Mesenchymal stem cell (in vitro differentiated cells and primary cell): ENCODE measurements at regions not wholly inside any gene's neighbourhood (a gene's known extent, or its start where the extent isn't known, plus 50 kb on each side); places are given as distances from the start of the nearest gene placed in this dataset.

Source experiments
- DNase-seq: peaks from one replicate; pipeline ENCODE4 v3.0.0-alpha.2; 2013
- H2AFZ ChIP-seq: one replicate; pipeline ENCODE4 v1.6.1; 2013; ENCODE audit warnings: low read depth, mild to moderate bottlenecking, control low read depth, inconsistent platforms, low read length, moderate library complexity
- H2AK5ac ChIP-seq: 2 replicates; pipeline ENCODE4 v1.6.1; 2013; ENCODE audit warnings: low read length, moderate library complexity, mild to moderate bottlenecking, inconsistent platforms; ENCODE audit not compliant: severe bottlenecking
- H2BK120ac ChIP-seq: one replicate; pipeline ENCODE4 v1.6.1; 2013; ENCODE audit warnings: low read depth, mild to moderate bottlenecking, inconsistent platforms, low read length, moderate library complexity
- H2BK12ac ChIP-seq, 2 experiments: one replicate each; pipeline ENCODE4 v1.6.1; 2013; ENCODE audit warnings: inconsistent platforms in 2 of 2, low read length in 2 of 2, mild to moderate bottlenecking in 2 of 2, moderate library complexity in 2 of 2, control low read depth in 1 of 2
- H2BK15ac ChIP-seq: one replicate; pipeline ENCODE4 v1.6.1; 2013; ENCODE audit warnings: mild to moderate bottlenecking, low read depth, inconsistent platforms; ENCODE audit not compliant: poor library complexity, severe bottlenecking
- H2BK5ac ChIP-seq: 2 replicates; pipeline ENCODE4 v1.6.1; 2013; ENCODE audit warnings: low read depth, mild to moderate bottlenecking, low read length, control low read depth, inconsistent platforms; ENCODE audit not compliant: poor library complexity, severe bottlenecking
- H3K14ac ChIP-seq, 2 experiments: one replicate each; pipeline ENCODE4 v1.6.1; 2013; ENCODE audit warnings: inconsistent platforms in 2 of 2, low read length in 2 of 2, control low read depth in 1 of 2, mild to moderate bottlenecking in 1 of 2, moderate library complexity in 1 of 2
- H3K18ac ChIP-seq, 2 experiments: one replicate each; pipeline ENCODE4 v1.6.1; 2013; ENCODE audit warnings: inconsistent platforms in 2 of 2, low read length in 2 of 2, control low read depth in 1 of 2, low read depth in 1 of 2, mild to moderate bottlenecking in 1 of 2
- H3K23ac ChIP-seq, 2 experiments: one replicate each; pipeline ENCODE4 v1.6.1; 2013; ENCODE audit warnings: inconsistent platforms in 2 of 2, low read length in 2 of 2, mild to moderate bottlenecking in 2 of 2, moderate library complexity in 2 of 2, control low read depth in 1 of 2
- H3K27ac ChIP-seq: 2 replicates; pipeline ENCODE4 v1.5.1; 2013; ENCODE audit warnings: mild to moderate bottlenecking, moderate library complexity, low read length, control low read depth, inconsistent platforms; ENCODE audit not compliant: poor library complexity, severe bottlenecking
- H3K27me3 ChIP-seq, 2 experiments: 2 replicates each; pipeline versions ENCODE4 v1.6.1 to v1.7.0; 2013; ENCODE audit warnings: low read length in 2 of 2, mild to moderate bottlenecking in 2 of 2, moderate library complexity in 2 of 2, control low read depth in 1 of 2, inconsistent platforms in 1 of 2; ENCODE audit not compliant: control insufficient read depth in 1 of 2, insufficient read depth in 1 of 2
- H3K36me3 ChIP-seq, 2 experiments: 2 replicates each; pipeline versions ENCODE4 v1.6.1 to v1.7.0; 2013; ENCODE audit warnings: low read length in 2 of 2, control low read depth in 1 of 2, inconsistent platforms in 1 of 2, low read depth in 1 of 2, mild to moderate bottlenecking in 1 of 2; ENCODE audit not compliant: insufficient read depth in 2 of 2, control insufficient read depth in 1 of 2
- H3K4ac ChIP-seq, 2 experiments: one replicate each; pipeline ENCODE4 v1.6.1; 2013; ENCODE audit warnings: inconsistent platforms in 2 of 2, low read length in 2 of 2, mild to moderate bottlenecking in 2 of 2, moderate library complexity in 2 of 2, control low read depth in 1 of 2, low read depth in 1 of 2
- H3K4me1 ChIP-seq: 2 replicates; pipeline ENCODE4 v1.6.1; 2013; ENCODE audit warnings: low read depth, low read length, control low read depth; ENCODE audit not compliant: control insufficient read depth, insufficient read depth
- H3K4me2 ChIP-seq: 2 replicates; pipeline ENCODE4 v1.6.1; 2013; ENCODE audit warnings: low read length, mild to moderate bottlenecking, inconsistent platforms; ENCODE audit not compliant: poor library complexity, severe bottlenecking
- H3K4me3 ChIP-seq, 2 experiments: 2 replicates each; pipeline versions ENCODE4 v1.5.1 to v1.7.0; 2013; ENCODE audit warnings: low read length in 2 of 2, mild to moderate bottlenecking in 2 of 2, control low read depth in 1 of 2, low read depth in 1 of 2; ENCODE audit not compliant: insufficient read depth in 1 of 2
- H3K79me1 ChIP-seq: replicated peaks from 2 replicates; pipeline ENCODE4 v1.6.1; 2013; ENCODE audit warnings: mild to moderate bottlenecking, control low read depth, low read length, inconsistent platforms; ENCODE audit not compliant: poor library complexity, severe bottlenecking
- H3K9ac ChIP-seq: 2 replicates; pipeline ENCODE4 v1.7.0; 2013; ENCODE audit warnings: mild to moderate bottlenecking, low read length, moderate library complexity
- H3K9me3 ChIP-seq: 2 replicates; pipeline ENCODE4 v1.7.0; 2013; ENCODE audit warnings: mild to moderate bottlenecking, low read length; ENCODE audit not compliant: control insufficient read depth
- H4K8ac ChIP-seq: one replicate; pipeline ENCODE4 v1.6.1; 2013; ENCODE audit warnings: inconsistent platforms, mild to moderate bottlenecking, low read length, moderate library complexity
- H4K91ac ChIP-seq: one replicate; pipeline ENCODE4 v1.6.1; 2013; ENCODE audit warnings: mild to moderate bottlenecking, low read length, inconsistent platforms
- WGBS: methylation state at CpG from one replicate; pipeline ENCODE4 v1.1.7; 2013; ENCODE audit warnings: mixed read lengths; 5-methylcytosine and 5-hydroxymethylcytosine counted together

DNA sequence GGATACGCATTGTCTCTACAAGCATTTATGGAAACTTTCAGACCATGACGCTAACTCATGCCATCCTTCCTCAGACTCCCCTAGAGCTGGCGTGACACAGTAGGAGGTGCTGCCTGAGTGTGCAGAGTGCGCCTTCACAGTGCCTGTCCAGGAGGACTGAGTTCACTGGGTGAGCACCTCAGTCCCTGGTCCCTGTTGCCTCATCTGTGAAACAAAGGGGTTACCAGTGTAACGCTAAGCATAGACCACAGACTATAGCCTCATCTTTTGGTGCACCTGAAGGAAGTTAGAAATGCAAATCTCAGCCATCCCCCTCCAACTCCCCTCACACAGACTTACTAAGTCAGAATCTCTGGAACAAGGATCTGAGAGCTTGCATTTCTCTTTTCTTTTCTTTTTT, 142.8 kb downstream of the TMEM17 start:
- over 99% methylated on average over 5 of the region's 5 CpGs for WGBS
- no peak overlapping the region for H2BK12ac ChIP-seq
- H3K27me3 ChIP-seq: no peaks in the 10 kb centered on the region
- H2BK120ac ChIP-seq: no peak overlapping the region
- no peak for DNase-seq
- H3K14ac ChIP-seq: no peak overlapping the region
- no peak overlapping the region for H2AFZ ChIP-seq
- H3K9me3 ChIP-seq: peaks cover 5% of the 10 kb centered on the region
- no peak overlapping the region for H2BK5ac ChIP-seq
- H2BK15ac ChIP-seq: no peak overlapping the region
- H3K79me1 ChIP-seq: no peaks in the 10 kb centered on the region
- H3K18ac ChIP-seq: no peak overlapping the region
- H3K23ac ChIP-seq: no peak overlapping the region
- H3K9ac ChIP-seq: no peak overlapping the region
- H3K27ac ChIP-seq: no peak overlapping the region
- H3K4ac ChIP-seq: no peak overlapping the region
- H2AK5ac ChIP-seq: no peak overlapping the region
- no peaks in the 10 kb centered on the region for H3K36me3 ChIP-seq
- no peak overlapping the region for H3K4me3 ChIP-seq
- no peaks in the 10 kb centered on the region for H3K4me1 ChIP-seq
- peak overlapping the region; percentile 2 for H4K91ac ChIP-seq
- H4K8ac ChIP-seq: no peak overlapping the region
- H3K4me2 ChIP-seq: no peak overlapping the region

- no peaks in the 10 kb centered on the region for H3K79me1 ChIP-seq
- H2AFZ ChIP-seq: no peak overlapping the region
- WGBS: 81% methylated on average over 5 of the region's 7 CpGs
- H3K23ac ChIP-seq: no peak overlapping the region
- no peak overlapping the region for H3K4ac ChIP-seq
- H2BK15ac ChIP-seq: no peak overlapping the region
- no peak overlapping the region for H2BK12ac ChIP-seq
- H3K18ac ChIP-seq: no peak overlapping the region
- no peak overlapping the region for H3K4me3 ChIP-seq
- peaks cover 5% of the 10 kb centered on the region for H3K9me3 ChIP-seq
- H4K8ac ChIP-seq: no peak overlapping the region
- no peak overlapping the region for H3K9ac ChIP-seq
- H2BK120ac ChIP-seq: no peak overlapping the region
- no peaks in the 10 kb centered on the region for H3K36me3 ChIP-seq
- H4K91ac ChIP-seq: peak overlapping the region; percentile 25
- H3K27me3 ChIP-seq: no peaks in the 10 kb centered on the region
- no peak overlapping the region for H2BK5ac ChIP-seq
- H2AK5ac ChIP-seq: no peak overlapping the region
- H3K27ac ChIP-seq: no peak overlapping the region
- no peak overlapping the region for H3K4me2 ChIP-seq
- H3K4me1 ChIP-seq: no peaks in the 10 kb centered on the region
- H3K14ac ChIP-seq: no peak overlapping the region
- no peak for DNase-seq
Observed at GRCh38 chr2:62362561-62362960, 143.4 kb downstream of the TMEM17 start.

DNA sequence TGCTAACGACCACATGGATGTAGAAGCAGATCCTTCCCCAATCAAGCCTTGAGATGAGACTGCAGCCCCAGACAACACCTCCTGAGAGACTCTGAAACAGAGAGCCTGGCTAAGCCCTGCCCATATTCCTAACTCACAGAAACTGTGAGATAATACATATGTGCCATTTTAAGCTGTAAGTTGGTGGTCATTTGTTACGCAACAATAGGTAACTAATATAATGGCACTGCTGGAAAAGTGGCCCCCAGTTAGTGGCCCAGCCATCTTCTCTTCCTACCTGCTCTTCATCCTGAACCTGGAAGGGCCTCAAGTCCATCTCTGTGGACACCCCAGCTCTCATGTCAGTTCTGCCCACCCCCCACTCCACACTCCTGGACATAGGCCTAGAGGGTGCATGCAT, 144.0 kb downstream of the TMEM17 start:
- Histone ChIP-seq H3K27me3 (no peaks in the 10 kb centered on the region), H3K27ac (no peak overlapping the region), H3K23ac (no peak overlapping the region), H3K4ac (no peak overlapping the region), H3K4me2 (no peak overlapping the region), H2BK15ac (no peak overlapping the region), H2BK12ac (no peak overlapping the region), H3K4me3 (no peak overlapping the region), H2BK120ac (no peak overlapping the region), H3K18ac (no peak overlapping the region), H3K4me1 (no peaks in the 10 kb centered on the region), H3K14ac (no peak overlapping the region), H4K91ac (no peak overlapping the region), H2AK5ac (no peak overlapping the region), H3K79me1 (no peaks in the 10 kb centered on the region), H3K9me3 (peaks cover 5% of the 10 kb centered on the region), H3K9ac (no peak overlapping the region), H2BK5ac (no peak overlapping the region), H2AFZ (no peak overlapping the region), H3K36me3 (no peaks in the 10 kb centered on the region), H4K8ac (no peak overlapping the region)
- WGBS: 93% methylated on average over 2 of the region's 2 CpGs
- DNase-seq: no peak

- Histone ChIP-seq H4K91ac (no peak overlapping the region), H3K4me3 (no peak overlapping the region), H3K4ac (no peak overlapping the region), H4K8ac (no peak overlapping the region), H3K4me2 (no peak overlapping the region), H3K79me1 (no peaks in the 10 kb centered on the region), H2AK5ac (no peak overlapping the region), H3K9ac (no peak overlapping the region), H2AFZ (peak overlapping the region; percentile 42), H2BK12ac (no peak overlapping the region), H2BK120ac (no peak overlapping the region), H3K36me3 (no peaks in the 10 kb centered on the region), H3K27ac (no peak overlapping the region), H3K14ac (no peak overlapping the region), H3K9me3 (peaks cover 4% of the 10 kb centered on the region), H3K27me3 (no peaks in the 10 kb centered on the region), H2BK5ac (no peak overlapping the region), H2BK15ac (no peak overlapping the region), H3K4me1 (no peaks in the 10 kb centered on the region), H3K18ac (no peak overlapping the region), H3K23ac (no peak overlapping the region)
- DNase-seq: no peak
- 46% methylated on average over 8 of the region's 9 CpGs for WGBS
Observed at GRCh38 chr2:62354771-62355561, 151.0 kb downstream of the TMEM17 start.
